Lower lobe of right lung (tissue), 2 donors: ENCODE measurements at regions not wholly inside any gene's neighbourhood (a gene's known extent, or its start where the extent isn't known, plus 50 kb on each side); places are given as distances from the start of the nearest gene placed in this dataset.

ENCODE experiments used
- ATAC-seq, 2 donors: fragments of 200-7000 bp; cut with Tn5 transposase; one replicate each; pipeline ENCODE4 v1.9.1; 2020 to 2022; ENCODE audit warnings: mild to moderate bottlenecking in 2 of 2, moderate library complexity in 2 of 2
- DNase-seq: peaks from one replicate; pipeline ENCODE4 v3.0.0-alpha.2; 2020
- H3K27ac ChIP-seq: fragments of 200-600 bp; one replicate; pipeline ENCODE4 v1.8.0; 2022
- H3K27me3 ChIP-seq: fragments of 200-600 bp; one replicate; pipeline ENCODE4 v1.8.0; 2022; ENCODE audit warnings: low read depth
- H3K36me3 ChIP-seq: fragments of 200-600 bp; one replicate; pipeline ENCODE4 v1.8.0; 2022; ENCODE audit warnings: mild to moderate bottlenecking
- H3K4me1 ChIP-seq: fragments of 200-600 bp; one replicate; pipeline ENCODE4 v1.8.0; 2022
- H3K4me3 ChIP-seq: fragments of 200-600 bp; one replicate; pipeline ENCODE4 v1.8.0; 2022; ENCODE audit warnings: mild to moderate bottlenecking
- H3K9me3 ChIP-seq: fragments of 200-600 bp; one replicate; pipeline ENCODE4 v1.8.0; 2022
- intact Hi-C: fragments of 100-400 bp; cut with DNase I; formaldehyde crosslinking; loops from one replicate; pipeline ENCODE4 v1.11.0; 2022
- TF ChIP-seq, protein P1 (sequence below): fragments of 200-600 bp; IDR thresholded peaks from one replicate; pipeline ENCODE4 v1.8.0; 2022; ENCODE audit warnings: antibody characterized with exemption, mild to moderate bottlenecking
- donor health status: DM: no; HTN: yes; CAD: no; lungs with severe emphysema.

DNA sequence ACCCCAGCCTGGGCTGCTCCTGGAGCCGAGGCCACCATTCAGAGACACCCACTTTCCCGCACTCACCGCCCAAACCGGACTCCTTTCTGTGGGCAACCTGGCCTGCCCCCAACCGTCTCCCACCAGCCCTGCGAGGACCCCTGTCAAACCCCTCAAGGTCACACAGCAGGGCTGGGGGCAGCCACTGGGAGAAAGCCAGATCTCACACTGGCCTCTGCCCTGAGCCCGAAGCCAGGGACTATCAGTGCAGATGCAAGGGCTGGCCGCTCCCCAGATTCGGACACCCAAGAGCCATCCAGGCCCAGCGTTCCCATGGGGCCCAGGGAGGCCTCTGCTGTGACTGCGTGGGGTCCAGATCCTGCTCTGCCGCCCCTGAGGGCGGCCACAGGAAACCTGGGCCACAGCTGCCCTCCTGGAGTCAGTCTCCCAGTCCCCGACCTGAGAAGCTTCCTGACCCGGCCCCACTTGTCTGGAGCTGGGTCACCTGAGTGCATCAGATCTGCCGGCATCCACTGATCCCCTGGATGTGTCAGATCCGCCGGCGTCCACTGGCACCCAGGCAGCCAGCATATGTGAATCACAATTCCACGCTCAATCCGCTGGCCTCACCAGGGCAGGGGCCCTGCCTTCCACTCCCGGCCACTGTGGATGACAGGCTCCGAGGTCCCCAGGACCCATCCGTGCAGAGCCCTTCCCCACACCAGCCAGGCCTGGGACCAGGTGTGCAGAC, 139.7 kb downstream of the BRD1 start:
- TF ChIP-seq, protein P1, sequence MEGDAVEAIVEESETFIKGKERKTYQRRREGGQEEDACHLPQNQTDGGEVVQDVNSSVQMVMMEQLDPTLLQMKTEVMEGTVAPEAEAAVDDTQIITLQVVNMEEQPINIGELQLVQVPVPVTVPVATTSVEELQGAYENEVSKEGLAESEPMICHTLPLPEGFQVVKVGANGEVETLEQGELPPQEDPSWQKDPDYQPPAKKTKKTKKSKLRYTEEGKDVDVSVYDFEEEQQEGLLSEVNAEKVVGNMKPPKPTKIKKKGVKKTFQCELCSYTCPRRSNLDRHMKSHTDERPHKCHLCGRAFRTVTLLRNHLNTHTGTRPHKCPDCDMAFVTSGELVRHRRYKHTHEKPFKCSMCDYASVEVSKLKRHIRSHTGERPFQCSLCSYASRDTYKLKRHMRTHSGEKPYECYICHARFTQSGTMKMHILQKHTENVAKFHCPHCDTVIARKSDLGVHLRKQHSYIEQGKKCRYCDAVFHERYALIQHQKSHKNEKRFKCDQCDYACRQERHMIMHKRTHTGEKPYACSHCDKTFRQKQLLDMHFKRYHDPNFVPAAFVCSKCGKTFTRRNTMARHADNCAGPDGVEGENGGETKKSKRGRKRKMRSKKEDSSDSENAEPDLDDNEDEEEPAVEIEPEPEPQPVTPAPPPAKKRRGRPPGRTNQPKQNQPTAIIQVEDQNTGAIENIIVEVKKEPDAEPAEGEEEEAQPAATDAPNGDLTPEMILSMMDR, result no peak
- no peaks in the 10 kb centered on the region for H3K4me1 ChIP-seq
- DNase-seq, result no peak
- H3K36me3 ChIP-seq, result no peaks in the 10 kb centered on the region
- no peaks in the 10 kb centered on the region for H3K9me3 ChIP-seq
- intact Hi-C loops, result no loop called here
- no peak for ATAC-seq
- H3K27ac ChIP-seq, result no peak overlapping the region
- H3K4me3 ChIP-seq, result no peak overlapping the region
- peaks cover 51% of the 10 kb centered on the region for H3K27me3 ChIP-seq

DNA sequence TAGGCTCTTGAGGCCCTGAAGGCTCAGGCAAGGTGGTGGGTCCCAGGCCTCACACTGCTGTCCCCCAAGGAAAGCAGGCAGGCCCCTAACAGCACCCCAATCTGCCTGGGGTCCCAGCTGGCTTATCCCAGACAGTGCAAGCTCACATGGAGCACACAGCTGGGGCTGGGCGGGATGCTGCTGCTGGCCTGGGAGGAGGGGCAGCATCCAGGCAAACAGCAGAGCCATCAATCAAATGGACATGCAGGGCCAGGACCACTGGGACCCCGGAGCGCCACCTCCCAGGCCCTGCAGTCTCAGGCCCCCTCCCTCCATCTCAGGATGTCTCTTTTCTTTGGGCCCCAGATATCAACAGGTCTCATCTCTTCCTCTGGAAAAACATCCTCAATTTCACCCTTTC, 140.3 kb downstream of the BRD1 start:
- H3K27ac ChIP-seq, result no peak overlapping the region
- DNase-seq (no peak), ATAC-seq (no peak)
- H3K27me3 ChIP-seq, result peaks cover 51% of the 10 kb centered on the region
- H3K9me3 ChIP-seq, result no peaks in the 10 kb centered on the region
- no peak overlapping the region for H3K4me3 ChIP-seq
- intact Hi-C loops, result no loop called here
- no peaks in the 10 kb centered on the region for H3K4me1 ChIP-seq
- no peaks in the 10 kb centered on the region for H3K36me3 ChIP-seq
- TF ChIP-seq, protein P1, result no peak

DNA sequence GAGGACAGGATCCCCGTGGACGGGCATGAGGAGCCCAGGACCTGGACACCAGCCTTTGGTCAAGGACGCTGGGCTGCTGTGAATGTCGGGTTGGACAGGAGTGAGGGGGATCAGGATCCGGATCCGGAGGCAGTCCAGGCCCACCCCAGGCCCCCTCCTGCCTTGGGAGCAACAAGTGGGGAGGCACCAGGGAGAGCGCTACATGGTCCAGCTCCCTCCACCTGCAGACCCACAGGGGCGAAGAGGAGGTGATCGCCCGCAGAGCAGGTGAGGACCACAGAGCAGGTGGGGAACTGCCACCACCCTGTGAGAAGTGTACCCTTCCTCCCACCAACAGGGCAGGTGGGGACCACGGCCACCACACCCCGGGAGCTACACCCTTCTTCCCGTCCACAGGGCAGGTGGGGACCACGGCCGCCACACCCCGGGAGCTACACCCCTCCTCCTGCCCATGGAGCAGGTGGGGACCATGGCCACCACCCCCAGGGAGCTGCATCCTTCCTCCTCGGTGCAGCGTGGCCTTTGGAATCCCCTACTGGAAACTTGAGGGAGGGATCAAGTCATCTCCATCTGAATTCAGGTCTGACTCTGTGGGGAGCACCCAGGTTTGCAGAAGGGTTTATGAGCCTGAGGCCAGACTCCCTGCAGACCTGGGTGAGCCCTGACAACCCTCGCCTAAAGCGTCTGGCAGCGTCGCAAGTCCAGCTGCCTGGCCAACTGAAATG, 141.0 kb downstream of the BRD1 start:
- Histone ChIP-seq H3K36me3 (no peaks in the 10 kb centered on the region), H3K4me3 (no peak overlapping the region), H3K9me3 (no peaks in the 10 kb centered on the region), H3K27me3 (peaks cover 51% of the 10 kb centered on the region), H3K4me1 (no peaks in the 10 kb centered on the region), H3K27ac (no peak overlapping the region)
- TF ChIP-seq, protein P1, result no peak
- ATAC-seq, result peak in 1 of 2 donors; percentile 12
- DNase-seq, result no peak
- intact Hi-C loops, result no loop called here

DNA sequence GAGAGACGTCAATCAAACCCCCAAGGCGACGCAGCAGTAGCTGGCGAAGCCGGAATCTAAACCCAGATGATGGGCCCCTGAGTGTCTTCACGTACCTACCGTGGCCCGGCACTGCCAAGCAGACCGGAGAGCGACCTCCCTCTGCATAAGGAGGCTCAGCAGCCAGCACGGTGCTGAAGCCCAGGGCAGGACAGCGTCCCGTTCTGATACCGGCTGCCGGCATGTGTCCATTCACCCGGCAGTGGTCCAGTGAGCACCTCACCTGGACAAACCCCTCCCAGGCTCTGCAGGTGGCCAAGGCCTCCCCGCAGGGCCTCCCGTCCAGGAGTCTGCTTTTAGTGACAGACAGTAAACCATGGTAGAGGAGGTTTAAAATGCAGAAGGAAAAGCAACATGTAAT, 142.0 kb downstream of the BRD1 start:
- Histone ChIP-seq H3K36me3 (no peaks in the 10 kb centered on the region), H3K4me1 (no peaks in the 10 kb centered on the region), H3K27ac (no peak overlapping the region), H3K9me3 (no peaks in the 10 kb centered on the region), H3K4me3 (no peak overlapping the region), H3K27me3 (peaks cover 51% of the 10 kb centered on the region)
- TF ChIP-seq, protein P1, result no peak
- no peak for ATAC-seq
- intact Hi-C loops, result no loop called here
- no peak for DNase-seq

DNA sequence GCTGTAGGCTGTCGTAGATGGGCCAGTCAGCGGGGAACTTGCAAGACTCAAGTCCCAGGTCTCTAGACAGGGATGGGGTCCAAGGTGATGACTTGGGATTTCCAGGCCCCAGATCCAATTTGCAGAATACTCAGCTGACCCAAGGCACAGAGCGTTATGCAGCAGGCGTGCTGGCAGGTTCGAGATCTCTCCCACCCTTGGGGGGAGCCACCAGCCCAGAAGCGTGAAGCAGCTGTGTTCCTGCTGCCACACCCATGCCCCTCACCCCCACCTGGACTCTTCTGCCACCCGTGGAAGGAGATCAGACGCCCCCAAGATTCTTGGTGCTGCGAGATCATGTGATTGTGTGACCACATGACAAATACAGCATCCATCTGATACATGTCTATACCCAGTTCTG, 142.6 kb downstream of the BRD1 start:
- ATAC-seq (no peak), DNase-seq (no peak)
- Histone ChIP-seq H3K27ac (no peak overlapping the region), H3K9me3 (no peaks in the 10 kb centered on the region), H3K27me3 (peaks cover 50% of the 10 kb centered on the region), H3K4me1 (no peaks in the 10 kb centered on the region), H3K36me3 (no peaks in the 10 kb centered on the region), H3K4me3 (no peak overlapping the region)
- TF ChIP-seq, protein P1, result no peak
- intact Hi-C loops, result no loop called here
